ENCODE measurements at regions not wholly inside any gene's neighbourhood (a gene's known extent, or its start where the extent isn't known, plus 50 kb on each side); places are given as distances from the start of the nearest gene placed in this dataset.
"Not testable (repeated sequence)": the region's sequence is repeated elsewhere in the genome, so short reads cannot be mapped to it uniquely, and the experiment has no call there.

DNA sequence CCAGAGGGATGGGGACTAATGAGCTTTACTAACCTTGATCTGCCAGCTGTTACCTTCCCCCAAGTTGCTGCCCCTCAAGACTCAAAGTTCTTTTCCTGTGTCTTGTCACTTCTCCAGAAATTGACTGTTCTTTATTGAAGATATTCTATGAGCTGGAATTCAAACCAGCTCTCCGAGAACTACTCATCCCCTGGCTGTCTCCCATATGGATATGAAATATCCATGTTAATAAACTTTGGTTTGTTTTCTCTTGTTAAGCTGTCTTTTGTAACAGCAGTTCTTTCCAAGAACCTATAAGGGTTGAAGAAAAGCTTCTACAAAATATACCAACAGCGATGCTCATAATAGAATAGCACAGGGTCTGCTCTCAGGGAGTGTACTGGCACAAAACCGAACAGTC, 77.0 kb downstream of the CAMK2N1 start:
- H3K36me3 Mint-ChIP-seq (ENCODE audit: low read depth): no peaks in the 10 kb centered on the region
- H3K27ac Mint-ChIP-seq: no peak overlapping the region
- no peak overlapping the region for H3K4me2 ChIP-seq
- H3K27ac ChIP-seq (ENCODE audit: low read depth): no peak overlapping the region
- H3K79me2 ChIP-seq (replicated peaks; ENCODE audit: insufficient read depth): no peaks in the 10 kb centered on the region
- peaks cover 12% of the 10 kb centered on the region; the same call in 2 of the 3 replicates for H3K9me3 Mint-ChIP-seq
- no peaks in the 10 kb centered on the region for H3K9me2 ChIP-seq (ENCODE audit: insufficient read depth)
- H3K27me3 ChIP-seq (ENCODE audit: insufficient read depth): peaks cover 75% of the 10 kb centered on the region
- no peaks in the 10 kb centered on the region for H3K36me3 ChIP-seq (ENCODE audit: insufficient read depth)
- peaks cover 6% of the 10 kb centered on the region; the same call in 1 of the 2 replicates for H3K4me1 ChIP-seq (ENCODE audit: insufficient read depth)
- H3K4me3 ChIP-seq: no peak overlapping the region
- no peak for DNase-seq (ENCODE audit: low spot score)
- H3F3A ChIP-seq (replicated peaks; ENCODE audit: low read depth): no peaks in the 10 kb centered on the region
- TF ChIP-seq ZNF331 (CRISPR knock-in tag; IDR thresholded peaks at IDR 0.05; ENCODE audit: low read depth): no peak
- TF ChIP-seq, protein P1, sequence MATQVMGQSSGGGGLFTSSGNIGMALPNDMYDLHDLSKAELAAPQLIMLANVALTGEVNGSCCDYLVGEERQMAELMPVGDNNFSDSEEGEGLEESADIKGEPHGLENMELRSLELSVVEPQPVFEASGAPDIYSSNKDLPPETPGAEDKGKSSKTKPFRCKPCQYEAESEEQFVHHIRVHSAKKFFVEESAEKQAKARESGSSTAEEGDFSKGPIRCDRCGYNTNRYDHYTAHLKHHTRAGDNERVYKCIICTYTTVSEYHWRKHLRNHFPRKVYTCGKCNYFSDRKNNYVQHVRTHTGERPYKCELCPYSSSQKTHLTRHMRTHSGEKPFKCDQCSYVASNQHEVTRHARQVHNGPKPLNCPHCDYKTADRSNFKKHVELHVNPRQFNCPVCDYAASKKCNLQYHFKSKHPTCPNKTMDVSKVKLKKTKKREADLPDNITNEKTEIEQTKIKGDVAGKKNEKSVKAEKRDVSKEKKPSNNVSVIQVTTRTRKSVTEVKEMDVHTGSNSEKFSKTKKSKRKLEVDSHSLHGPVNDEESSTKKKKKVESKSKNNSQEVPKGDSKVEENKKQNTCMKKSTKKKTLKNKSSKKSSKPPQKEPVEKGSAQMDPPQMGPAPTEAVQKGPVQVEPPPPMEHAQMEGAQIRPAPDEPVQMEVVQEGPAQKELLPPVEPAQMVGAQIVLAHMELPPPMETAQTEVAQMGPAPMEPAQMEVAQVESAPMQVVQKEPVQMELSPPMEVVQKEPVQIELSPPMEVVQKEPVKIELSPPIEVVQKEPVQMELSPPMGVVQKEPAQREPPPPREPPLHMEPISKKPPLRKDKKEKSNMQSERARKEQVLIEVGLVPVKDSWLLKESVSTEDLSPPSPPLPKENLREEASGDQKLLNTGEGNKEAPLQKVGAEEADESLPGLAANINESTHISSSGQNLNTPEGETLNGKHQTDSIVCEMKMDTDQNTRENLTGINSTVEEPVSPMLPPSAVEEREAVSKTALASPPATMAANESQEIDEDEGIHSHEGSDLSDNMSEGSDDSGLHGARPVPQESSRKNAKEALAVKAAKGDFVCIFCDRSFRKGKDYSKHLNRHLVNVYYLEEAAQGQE (IDR thresholded peaks at IDR 0.05; ENCODE audit: unreplicated experiment): no peak
- TF ChIP-seq ZNF114 (CRISPR knock-in tag; IDR thresholded peaks at IDR 0.05): no peak
- TF ChIP-seq, protein P2, sequence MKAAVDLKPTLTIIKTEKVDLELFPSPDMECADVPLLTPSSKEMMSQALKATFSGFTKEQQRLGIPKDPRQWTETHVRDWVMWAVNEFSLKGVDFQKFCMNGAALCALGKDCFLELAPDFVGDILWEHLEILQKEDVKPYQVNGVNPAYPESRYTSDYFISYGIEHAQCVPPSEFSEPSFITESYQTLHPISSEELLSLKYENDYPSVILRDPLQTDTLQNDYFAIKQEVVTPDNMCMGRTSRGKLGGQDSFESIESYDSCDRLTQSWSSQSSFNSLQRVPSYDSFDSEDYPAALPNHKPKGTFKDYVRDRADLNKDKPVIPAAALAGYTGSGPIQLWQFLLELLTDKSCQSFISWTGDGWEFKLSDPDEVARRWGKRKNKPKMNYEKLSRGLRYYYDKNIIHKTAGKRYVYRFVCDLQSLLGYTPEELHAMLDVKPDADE (IDR thresholded peaks at IDR 0.05): no peak
- TF ChIP-seq CREB1 (CRISPR knock-in tag; IDR thresholded peaks at IDR 0.05; ENCODE audit: low read depth): no peak
- TF ChIP-seq POLR2AphosphoS5 (IDR thresholded peaks at IDR 0.05; ENCODE audit: low read depth): no peak
- no peak for TF ChIP-seq NANOG (IDR thresholded peaks at IDR 0.05; ENCODE audit: borderline replicate concordance)
- TF ChIP-seq, protein P3, sequence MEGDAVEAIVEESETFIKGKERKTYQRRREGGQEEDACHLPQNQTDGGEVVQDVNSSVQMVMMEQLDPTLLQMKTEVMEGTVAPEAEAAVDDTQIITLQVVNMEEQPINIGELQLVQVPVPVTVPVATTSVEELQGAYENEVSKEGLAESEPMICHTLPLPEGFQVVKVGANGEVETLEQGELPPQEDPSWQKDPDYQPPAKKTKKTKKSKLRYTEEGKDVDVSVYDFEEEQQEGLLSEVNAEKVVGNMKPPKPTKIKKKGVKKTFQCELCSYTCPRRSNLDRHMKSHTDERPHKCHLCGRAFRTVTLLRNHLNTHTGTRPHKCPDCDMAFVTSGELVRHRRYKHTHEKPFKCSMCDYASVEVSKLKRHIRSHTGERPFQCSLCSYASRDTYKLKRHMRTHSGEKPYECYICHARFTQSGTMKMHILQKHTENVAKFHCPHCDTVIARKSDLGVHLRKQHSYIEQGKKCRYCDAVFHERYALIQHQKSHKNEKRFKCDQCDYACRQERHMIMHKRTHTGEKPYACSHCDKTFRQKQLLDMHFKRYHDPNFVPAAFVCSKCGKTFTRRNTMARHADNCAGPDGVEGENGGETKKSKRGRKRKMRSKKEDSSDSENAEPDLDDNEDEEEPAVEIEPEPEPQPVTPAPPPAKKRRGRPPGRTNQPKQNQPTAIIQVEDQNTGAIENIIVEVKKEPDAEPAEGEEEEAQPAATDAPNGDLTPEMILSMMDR (conservative IDR thresholded peaks at IDR 0.05; ENCODE audit: low read depth in 2 of 2): no peak
- TF ChIP-seq, protein P4, sequence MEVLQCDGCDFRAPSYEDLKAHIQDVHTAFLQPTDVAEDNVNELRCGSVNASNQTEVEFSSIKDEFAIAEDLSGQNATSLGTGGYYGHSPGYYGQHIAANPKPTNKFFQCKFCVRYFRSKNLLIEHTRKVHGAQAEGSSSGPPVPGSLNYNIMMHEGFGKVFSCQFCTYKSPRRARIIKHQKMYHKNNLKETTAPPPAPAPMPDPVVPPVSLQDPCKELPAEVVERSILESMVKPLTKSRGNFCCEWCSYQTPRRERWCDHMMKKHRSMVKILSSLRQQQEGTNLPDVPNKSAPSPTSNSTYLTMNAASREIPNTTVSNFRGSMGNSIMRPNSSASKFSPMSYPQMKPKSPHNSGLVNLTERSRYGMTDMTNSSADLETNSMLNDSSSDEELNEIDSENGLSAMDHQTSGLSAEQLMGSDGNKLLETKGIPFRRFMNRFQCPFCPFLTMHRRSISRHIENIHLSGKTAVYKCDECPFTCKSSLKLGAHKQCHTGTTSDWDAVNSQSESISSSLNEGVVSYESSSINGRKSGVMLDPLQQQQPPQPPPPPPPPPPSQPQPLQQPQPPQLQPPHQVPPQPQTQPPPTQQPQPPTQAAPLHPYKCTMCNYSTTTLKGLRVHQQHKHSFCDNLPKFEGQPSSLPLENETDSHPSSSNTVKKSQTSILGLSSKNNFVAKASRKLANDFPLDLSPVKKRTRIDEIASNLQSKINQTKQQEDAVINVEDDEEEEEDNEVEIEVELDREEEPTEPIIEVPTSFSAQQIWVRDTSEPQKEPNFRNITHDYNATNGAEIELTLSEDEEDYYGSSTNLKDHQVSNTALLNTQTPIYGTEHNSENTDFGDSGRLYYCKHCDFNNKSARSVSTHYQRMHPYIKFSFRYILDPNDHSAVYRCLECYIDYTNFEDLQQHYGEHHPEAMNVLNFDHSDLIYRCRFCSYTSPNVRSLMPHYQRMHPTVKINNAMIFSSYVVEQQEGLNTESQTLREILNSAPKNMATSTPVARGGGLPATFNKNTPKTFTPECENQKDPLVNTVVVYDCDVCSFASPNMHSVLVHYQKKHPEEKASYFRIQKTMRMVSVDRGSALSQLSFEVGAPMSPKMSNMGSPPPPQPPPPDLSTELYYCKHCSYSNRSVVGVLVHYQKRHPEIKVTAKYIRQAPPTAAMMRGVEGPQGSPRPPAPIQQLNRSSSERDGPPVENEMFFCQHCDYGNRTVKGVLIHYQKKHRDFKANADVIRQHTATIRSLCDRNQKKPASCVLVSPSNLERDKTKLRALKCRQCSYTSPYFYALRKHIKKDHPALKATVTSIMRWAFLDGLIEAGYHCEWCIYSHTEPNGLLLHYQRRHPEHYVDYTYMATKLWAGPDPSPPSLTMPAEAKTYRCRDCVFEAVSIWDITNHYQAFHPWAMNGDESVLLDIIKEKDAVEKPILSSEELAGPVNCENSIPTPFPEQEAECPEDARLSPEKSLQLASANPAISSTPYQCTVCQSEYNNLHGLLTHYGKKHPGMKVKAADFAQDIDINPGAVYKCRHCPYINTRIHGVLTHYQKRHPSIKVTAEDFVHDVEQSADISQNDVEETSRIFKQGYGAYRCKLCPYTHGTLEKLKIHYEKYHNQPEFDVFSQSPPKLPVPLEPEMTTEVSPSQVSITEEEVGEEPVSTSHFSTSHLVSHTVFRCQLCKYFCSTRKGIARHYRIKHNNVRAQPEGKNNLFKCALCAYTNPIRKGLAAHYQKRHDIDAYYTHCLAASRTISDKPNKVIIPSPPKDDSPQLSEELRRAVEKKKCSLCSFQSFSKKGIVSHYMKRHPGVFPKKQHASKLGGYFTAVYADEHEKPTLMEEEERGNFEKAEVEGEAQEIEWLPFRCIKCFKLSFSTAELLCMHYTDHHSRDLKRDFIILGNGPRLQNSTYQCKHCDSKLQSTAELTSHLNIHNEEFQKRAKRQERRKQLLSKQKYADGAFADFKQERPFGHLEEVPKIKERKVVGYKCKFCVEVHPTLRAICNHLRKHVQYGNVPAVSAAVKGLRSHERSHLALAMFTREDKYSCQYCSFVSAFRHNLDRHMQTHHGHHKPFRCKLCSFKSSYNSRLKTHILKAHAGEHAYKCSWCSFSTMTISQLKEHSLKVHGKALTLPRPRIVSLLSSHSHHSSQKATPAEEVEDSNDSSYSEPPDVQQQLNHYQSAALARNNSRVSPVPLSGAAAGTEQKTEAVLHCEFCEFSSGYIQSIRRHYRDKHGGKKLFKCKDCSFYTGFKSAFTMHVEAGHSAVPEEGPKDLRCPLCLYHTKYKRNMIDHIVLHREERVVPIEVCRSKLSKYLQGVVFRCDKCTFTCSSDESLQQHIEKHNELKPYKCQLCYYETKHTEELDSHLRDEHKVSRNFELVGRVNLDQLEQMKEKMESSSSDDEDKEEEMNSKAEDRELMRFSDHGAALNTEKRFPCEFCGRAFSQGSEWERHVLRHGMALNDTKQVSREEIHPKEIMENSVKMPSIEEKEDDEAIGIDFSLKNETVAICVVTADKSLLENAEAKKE (CRISPR knock-in tag; IDR thresholded peaks at IDR 0.05): no peak
- H4K20me1 ChIP-seq (replicated peaks; ENCODE audit: insufficient read depth): no peaks in the 10 kb centered on the region; the same call in 1 of the 2 replicates
- ATAC-seq: no peak
- no peak overlapping the region for H2AFZ ChIP-seq
- H3K4me3 Mint-ChIP-seq: no peak overlapping the region
- peaks cover 16% of the 10 kb centered on the region for H3K4me1 Mint-ChIP-seq
- peaks cover 72% of the 10 kb centered on the region for H3K27me3 Mint-ChIP-seq (ENCODE audit: insufficient read depth, low read depth, poor library complexity)

DNA sequence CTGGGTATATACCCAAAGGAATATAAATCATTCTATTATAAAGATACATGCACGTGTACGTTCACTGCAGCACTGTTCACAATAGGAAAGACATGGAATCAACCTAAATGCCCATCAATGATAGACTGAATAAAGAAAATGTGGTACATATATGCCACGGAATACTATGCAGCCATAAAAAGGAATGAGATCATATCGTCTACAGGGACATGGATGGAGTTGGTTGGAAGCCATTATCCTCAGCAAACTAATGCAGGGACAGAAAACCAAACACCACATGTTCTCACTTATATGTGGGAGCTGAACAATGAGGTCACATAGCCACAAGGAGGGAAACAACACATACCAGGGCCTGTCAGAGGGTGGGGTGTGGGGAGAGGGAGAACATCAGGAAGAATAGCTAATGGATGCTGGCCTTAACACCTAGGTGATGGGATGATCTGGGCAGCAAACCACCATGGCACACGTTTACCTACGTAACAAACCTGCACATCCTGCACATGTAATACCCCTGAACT, 77.8 kb downstream of the CAMK2N1 start:
- Mint-ChIP-seq H3K9me3 (peaks cover 12% of the 10 kb centered on the region; the same call in 2 of the 3 replicates), H3K27me3 (ENCODE audit: insufficient read depth, low read depth, poor library complexity) (peaks cover 81% of the 10 kb centered on the region), H3K4me1 (peaks cover 16% of the 10 kb centered on the region)
- not testable (repeated sequence) for H3K36me3 ChIP-seq (ENCODE audit: insufficient read depth); DNase-seq (ENCODE audit: low spot score); H3K4me1 ChIP-seq (ENCODE audit: insufficient read depth); H3K4me3 ChIP-seq; H3F3A ChIP-seq (replicated peaks; ENCODE audit: low read depth); H4K20me1 ChIP-seq (replicated peaks; ENCODE audit: insufficient read depth); H2AFZ ChIP-seq; ATAC-seq; H3K9me2 ChIP-seq (ENCODE audit: insufficient read depth); H3K4me3 Mint-ChIP-seq; H3K27ac ChIP-seq (ENCODE audit: low read depth); H3K36me3 Mint-ChIP-seq (ENCODE audit: low read depth); H3K27ac Mint-ChIP-seq; H3K4me2 ChIP-seq; H3K79me2 ChIP-seq (replicated peaks; ENCODE audit: insufficient read depth)
- peaks cover 83% of the 10 kb centered on the region for H3K27me3 ChIP-seq (ENCODE audit: insufficient read depth)
